ENCODE measurements at regions not wholly inside any gene's neighbourhood (a gene's known extent, or its start where the extent isn't known, plus 50 kb on each side); places are given as distances from the start of the nearest gene placed in this dataset.

- H3K4me3 ChIP-seq, result no peak overlapping the region
- peaks cover 0 to 12% (median 10%) of the 10 kb centered on the region in 8 donors for H3K9me3 ChIP-seq
- 94 to 97% (median 96%) methylated on average over 5 of the region's 5 CpGs for WGBS, 5 donors
- no peaks in the 10 kb centered on the region for H3K36me3 ChIP-seq
- no peak for TF ChIP-seq CTCF (IDR thresholded peaks at IDR 0.05 in 8 of 11, conservative IDR thresholded peaks at IDR 0.05 in 3 of 11)
- TF ChIP-seq POLR2AphosphoS5 (IDR thresholded peaks at IDR 0.05), result no peak
- no peak for TF ChIP-seq POLR2A (IDR thresholded peaks at IDR 0.05)
- no peaks in the 10 kb centered on the region for H3K27me3 ChIP-seq (replicated peaks in 1 of 7)
- intact Hi-C loops (cut with DNase I; ENCODE audit: low total_unique reads), result no loop called here
- H3K4me1 ChIP-seq, result no peaks in the 10 kb centered on the region
- H3K27ac ChIP-seq, result no peak overlapping the region
- DNase-seq, result no peak
Observed at GRCh38 chr22:47647720-47648119, 885.3 kb downstream of the TBC1D22A start.

GRCh38 chr22:47647181-47647580, 884.7 kb downstream of the TBC1D22A start:
- Histone ChIP-seq H3K27ac (no peak overlapping the region), H3K27me3 (replicated peaks in 1 of 7) (no peaks in the 10 kb centered on the region), H3K4me1 (no peaks in the 10 kb centered on the region), H3K9me3 (peaks cover 0 to 16% (median 10%) of the 10 kb centered on the region in 8 donors), H3K4me3 (no peak overlapping the region), H3K36me3 (no peaks in the 10 kb centered on the region)
- 71 to 91% (median 85%) methylated on average over 3 of the region's 3 CpGs for WGBS, 5 donors
- no peak for DNase-seq
- TF ChIP-seq CTCF (IDR thresholded peaks at IDR 0.05 in 8 of 11, conservative IDR thresholded peaks at IDR 0.05 in 3 of 11), result no peak
- intact Hi-C loops (cut with DNase I; ENCODE audit: low total_unique reads), result no loop called here

GRCh38 chr22:47645923-47646322, 883.5 kb downstream of the TBC1D22A start:
- WGBS, 5 donors, result 71 to 83% (median 74%) methylated on average over 2 of the region's 2 CpGs
- no peak for DNase-seq
- peaks cover 0 to 16% (median 10%) of the 10 kb centered on the region in 8 donors for H3K9me3 ChIP-seq
- no peaks in the 10 kb centered on the region for H3K27me3 ChIP-seq (replicated peaks in 1 of 7)
- H3K4me3 ChIP-seq, result no peak overlapping the region
- no peaks in the 10 kb centered on the region for H3K4me1 ChIP-seq
- TF ChIP-seq CTCF (IDR thresholded peaks at IDR 0.05 in 8 of 11, conservative IDR thresholded peaks at IDR 0.05 in 3 of 11) (no peak), POLR2A (IDR thresholded peaks at IDR 0.05) (no peak), POLR2AphosphoS5 (IDR thresholded peaks at IDR 0.05) (no peak)
- intact Hi-C loops (cut with DNase I; ENCODE audit: low total_unique reads), result no loop called here
- no peaks in the 10 kb centered on the region for H3K36me3 ChIP-seq
- H3K27ac ChIP-seq, result no peak overlapping the region

DNA sequence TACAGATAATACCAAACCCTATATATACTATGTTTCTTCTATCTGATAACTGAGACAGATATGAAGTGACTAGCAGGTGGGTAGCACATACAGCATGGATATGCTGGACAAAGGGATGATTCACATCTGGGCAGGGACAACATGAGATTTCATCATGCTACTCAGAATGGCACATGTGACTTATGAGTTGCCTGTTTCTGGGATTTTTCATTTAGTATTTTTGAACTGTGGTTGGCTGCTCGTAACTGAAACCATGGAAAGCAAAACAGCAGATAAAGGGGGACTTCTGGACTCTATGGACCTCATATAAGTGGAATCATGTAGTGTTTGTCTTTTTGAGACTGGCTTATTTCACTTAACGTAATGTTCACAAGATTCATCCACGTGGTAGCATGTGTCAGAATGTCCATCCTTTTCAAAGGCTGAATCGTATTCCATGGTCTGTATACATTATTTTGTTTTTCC, 883.0 kb downstream of the TBC1D22A start:
- DNase-seq, result no peak
- TF ChIP-seq CTCF (IDR thresholded peaks at IDR 0.05 in 8 of 11, conservative IDR thresholded peaks at IDR 0.05 in 3 of 11), result no peak
- TF ChIP-seq POLR2AphosphoS5 (IDR thresholded peaks at IDR 0.05), result no peak
- no peak for TF ChIP-seq POLR2A (IDR thresholded peaks at IDR 0.05)
- no peaks in the 10 kb centered on the region for H3K36me3 ChIP-seq
- no peak overlapping the region for H3K4me3 ChIP-seq
- no peaks in the 10 kb centered on the region for H3K4me1 ChIP-seq
- WGBS, 5 donors, result 70 to 84% (median 79%) methylated on average over 4 of the region's 4 CpGs
- no peaks in the 10 kb centered on the region for H3K27me3 ChIP-seq (replicated peaks in 1 of 7)
- no peak overlapping the region for H3K27ac ChIP-seq
- H3K9me3 ChIP-seq, result peaks cover 0 to 16% (median 10%) of the 10 kb centered on the region in 8 donors
- intact Hi-C loops (cut with DNase I; ENCODE audit: low total_unique reads), result no loop called here

Data from spleen (tissue), 11 donors.